Stomach (tissue), 4 donors: ENCODE measurements at regions not wholly inside any gene's neighbourhood (a gene's known extent, or its start where the extent isn't known, plus 50 kb on each side); places are given as distances from the start of the nearest gene placed in this dataset.

Experiments
- EP300 ChIP-seq: sonication (generic); formaldehyde crosslinking; IDR thresholded peaks from one replicate; pipeline ENCODE4 v1.6.1; 2017; ENCODE audit warnings: antibody characterized with exemption
- TF ChIP-seq, protein P1 (sequence below), 7 experiments: fragments of 450-650 bp in 4 of 7; fragments of 200-600 bp in 3 of 7; sonication (generic) in 3 of 7; IDR thresholded peaks; one replicate each; pipeline ENCODE4 v1.5.1; 2016 to 2019; ENCODE audit warnings: antibody characterized with exemption in 7 of 7, control low read depth in 2 of 7, mild to moderate bottlenecking in 1 of 7

DNA sequence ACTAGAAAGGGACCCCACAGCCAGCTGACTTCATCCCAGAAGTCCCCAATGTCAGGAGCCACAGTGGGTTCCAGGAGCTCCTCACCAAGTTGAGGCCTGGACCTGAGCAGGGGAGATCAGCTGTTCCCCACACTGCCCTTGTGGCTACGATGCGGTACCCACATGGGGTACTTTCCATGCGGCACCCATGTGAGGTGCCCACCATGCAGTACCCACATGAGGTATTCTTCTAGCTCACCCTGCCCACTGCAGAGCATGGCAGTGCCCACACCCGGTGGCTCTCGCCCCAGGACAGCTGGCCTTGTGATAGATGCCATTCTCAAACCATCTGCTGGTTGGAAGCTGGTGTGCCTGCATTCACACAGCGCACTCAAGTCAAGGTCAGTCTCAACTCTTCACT lies 136.3 kb upstream of the PDE1C start:
- TF ChIP-seq, protein P1, sequence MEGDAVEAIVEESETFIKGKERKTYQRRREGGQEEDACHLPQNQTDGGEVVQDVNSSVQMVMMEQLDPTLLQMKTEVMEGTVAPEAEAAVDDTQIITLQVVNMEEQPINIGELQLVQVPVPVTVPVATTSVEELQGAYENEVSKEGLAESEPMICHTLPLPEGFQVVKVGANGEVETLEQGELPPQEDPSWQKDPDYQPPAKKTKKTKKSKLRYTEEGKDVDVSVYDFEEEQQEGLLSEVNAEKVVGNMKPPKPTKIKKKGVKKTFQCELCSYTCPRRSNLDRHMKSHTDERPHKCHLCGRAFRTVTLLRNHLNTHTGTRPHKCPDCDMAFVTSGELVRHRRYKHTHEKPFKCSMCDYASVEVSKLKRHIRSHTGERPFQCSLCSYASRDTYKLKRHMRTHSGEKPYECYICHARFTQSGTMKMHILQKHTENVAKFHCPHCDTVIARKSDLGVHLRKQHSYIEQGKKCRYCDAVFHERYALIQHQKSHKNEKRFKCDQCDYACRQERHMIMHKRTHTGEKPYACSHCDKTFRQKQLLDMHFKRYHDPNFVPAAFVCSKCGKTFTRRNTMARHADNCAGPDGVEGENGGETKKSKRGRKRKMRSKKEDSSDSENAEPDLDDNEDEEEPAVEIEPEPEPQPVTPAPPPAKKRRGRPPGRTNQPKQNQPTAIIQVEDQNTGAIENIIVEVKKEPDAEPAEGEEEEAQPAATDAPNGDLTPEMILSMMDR (IDR thresholded peaks at IDR 0.05) = no peak
- no peak for TF ChIP-seq EP300
